ENCODE measurements at regions not wholly inside any gene's neighbourhood (a gene's known extent, or its start where the extent isn't known, plus 50 kb on each side); places are given as distances from the start of the nearest gene placed in this dataset.
"Not testable (repeated sequence)": the region's sequence is repeated elsewhere in the genome, so short reads cannot be mapped to it uniquely, and the experiment has no call there.

DNA sequence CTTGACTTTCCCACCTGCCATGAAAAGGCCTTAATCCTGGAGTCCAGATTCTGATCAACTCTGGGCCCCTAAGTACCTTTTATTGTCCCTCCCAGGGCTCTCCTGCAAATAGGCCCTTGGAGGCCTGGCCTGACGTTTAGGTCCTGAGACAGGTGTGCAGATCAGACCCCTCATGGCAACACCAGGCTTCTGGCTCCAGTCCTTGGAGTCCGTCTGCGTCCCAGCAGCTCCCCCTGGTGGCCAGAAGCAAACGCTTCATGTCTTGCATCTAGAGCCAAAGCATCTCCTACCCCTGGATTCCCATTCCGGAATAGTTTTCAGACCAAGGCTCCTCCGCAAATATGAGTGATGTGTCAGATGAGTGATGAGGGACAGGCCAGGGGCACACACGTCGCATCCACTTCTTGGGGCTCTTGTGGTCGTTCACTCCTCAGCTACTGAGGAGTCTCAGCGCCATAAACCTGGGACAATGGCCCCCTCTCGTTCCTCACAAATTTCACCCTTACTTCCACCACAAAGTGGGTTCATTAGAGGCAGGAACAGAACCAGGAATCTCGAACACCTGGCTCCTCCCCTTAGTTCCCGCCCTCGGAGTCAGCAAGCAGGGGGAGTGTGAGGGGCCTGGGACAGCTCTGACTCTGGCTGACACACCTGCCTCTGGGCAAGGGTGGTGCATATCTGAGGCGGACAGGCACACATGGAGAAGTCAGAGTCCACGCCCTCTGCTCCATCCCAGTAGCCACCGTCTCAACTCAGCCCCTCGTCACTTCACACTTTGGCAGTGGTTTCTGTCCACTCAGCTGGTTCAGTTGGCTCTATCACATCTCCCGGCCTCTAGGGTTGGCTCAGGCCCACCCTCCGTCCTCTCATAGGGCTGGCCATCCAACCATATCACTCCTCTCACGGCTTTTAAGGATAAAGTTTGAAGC lies 77.9 kb upstream of the PWP1 start:
- peak; percentile 77 for DNase-seq

DNA sequence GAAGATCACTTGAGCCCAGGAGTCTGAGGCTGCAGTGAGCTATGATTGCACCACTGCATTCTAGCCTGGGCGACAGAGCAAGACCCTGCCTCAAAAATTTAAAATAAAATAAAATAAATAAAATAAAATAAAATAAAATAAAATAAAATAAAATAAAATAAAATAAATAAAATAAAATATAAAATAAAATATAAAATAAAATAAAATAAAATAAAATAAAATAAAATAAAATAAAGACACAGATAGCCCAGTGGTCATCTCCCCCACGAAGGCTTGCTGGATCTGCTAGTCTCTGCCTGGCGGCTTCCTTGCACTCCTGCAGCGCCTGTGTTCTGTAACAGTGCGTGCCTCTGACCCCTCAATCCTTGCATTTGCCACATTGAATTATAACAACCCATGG lies 76.8 kb upstream of the PWP1 start:
- not testable (repeated sequence) for DNase-seq

DNA sequence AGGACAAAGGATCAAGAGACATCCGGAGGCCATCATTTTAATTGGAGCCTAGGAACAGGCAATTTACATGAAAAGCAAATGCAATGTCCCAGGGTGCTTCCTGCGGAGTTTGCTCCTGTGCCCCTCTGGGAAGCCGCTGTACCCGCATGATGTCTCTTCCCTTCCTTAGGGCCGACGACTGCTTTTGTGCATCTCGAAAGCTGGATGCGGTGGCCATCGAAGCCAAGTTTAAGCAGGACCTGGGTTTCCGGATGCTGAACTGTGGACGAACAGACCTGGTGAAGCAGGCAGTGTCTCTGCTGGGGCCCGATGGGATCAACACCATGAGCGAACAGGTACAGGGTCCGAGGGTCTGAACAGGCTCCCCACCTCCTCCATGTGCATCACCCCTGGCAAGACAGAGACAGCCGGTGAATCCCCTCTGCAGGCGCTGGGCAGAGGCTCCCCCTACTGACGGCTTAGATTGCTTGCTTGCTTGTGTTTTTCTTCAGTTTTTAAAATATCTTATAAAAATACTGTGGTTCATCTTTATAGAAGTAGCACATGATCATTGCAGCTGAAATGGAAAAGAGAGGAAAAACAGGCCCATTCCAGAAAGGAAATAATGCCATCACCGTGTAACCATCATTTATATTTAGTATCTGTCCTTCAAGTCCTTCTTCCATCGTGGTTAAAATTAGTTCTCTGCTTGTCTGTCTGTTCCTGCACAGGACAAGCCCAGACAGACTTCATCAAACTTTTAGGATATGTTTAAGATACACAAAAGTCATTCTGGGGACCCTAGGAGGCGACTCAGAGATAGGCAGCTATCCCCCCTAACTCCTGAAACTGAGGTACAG lies 75.4 kb upstream of the PWP1 start:
- DNase-seq: no peak

DNA sequence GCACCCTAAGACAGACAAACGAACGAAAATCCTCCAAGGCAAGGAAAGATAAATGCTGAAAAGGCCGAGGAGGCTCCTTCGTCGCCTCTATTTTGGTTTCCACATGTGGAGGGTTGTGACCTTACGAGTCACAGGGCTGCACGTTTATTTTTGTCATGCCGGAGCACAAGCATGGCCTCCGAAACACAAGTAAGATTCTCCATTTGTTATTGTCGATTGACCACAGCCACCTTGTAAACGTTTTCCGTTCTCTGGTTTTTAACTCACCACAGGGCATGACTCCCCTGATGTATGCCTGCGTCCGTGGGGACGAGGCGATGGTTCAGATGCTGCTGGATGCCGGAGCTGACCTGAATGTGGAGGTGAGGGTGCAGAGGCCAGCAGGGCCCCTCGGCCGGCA lies 73.1 kb upstream of the PWP1 start:
- no peak for DNase-seq

DNA sequence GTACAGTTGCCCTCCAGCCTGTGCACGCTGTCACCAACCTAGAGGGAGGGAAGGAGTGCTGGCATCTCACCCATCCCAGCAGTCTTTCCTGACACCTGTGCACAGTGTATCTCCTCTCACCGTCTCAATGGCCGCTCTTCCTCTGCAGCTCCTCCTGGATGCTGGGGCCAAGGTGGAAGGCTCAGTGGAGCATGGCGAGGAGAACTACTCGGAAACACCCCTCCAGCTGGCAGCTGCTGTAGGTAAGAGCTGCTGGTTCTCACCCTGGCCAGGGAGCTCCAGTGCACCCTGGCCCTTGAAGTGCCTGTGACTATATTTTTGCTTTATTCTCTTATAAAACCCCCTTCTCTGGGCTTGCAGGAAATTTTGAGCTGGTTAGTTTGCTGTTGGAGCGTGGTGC lies 68.7 kb upstream of the PWP1 start:
- no peak for DNase-seq

GRCh38 chr12:107618106-107618505 lies 67.5 kb upstream of the PWP1 start:
- DNase-seq: no peak

- DNase-seq: no peak
Observed at GRCh38 chr12:107619831-107620230, 65.8 kb upstream of the PWP1 start.

DNA sequence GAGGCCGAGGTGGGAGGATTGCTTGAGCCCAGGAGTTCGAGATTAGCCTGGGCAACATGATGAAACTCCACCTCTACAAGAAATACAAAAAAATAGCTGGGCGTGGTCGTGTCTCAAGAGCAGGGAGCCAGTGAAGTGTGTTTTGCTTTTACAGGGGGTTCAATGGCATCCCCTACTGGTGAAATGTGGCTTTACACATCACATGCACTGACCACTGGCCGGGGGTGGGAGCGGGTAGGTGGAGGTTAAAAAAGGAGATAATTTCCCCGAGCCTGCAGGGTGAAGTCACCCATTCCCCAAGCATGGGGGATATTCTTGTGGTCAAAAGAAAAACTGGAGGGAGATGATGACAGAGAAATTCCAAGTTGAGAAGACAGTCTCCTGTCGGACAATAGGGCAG lies 63.6 kb upstream of the PWP1 start:
- no peak for DNase-seq

- no peak for DNase-seq
Observed at GRCh38 chr12:107624493-107624892, 61.1 kb upstream of the PWP1 start.

GRCh38 chr12:107631715-107632114 lies 53.9 kb upstream of the PWP1 start:
- DNase-seq: no peak

DNA sequence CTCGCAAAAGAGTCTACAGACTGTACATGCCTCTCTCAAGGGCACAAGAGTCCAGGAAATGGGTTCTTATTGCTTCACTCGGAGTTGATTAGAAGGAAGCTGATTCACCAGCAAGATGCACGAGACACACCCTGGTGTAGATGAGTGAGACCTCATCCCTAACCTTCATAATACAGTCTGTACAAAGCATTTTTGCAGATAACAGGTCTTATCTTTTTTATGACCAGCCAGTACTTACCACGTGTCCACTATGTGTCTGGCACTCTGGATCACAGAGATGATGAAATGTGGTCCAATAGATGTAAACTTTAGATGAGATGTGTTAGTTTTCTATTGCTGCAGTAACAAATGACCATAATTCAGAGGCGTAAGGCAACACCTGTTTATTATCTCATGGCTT lies 53.4 kb upstream of the PWP1 start:
- no peak for DNase-seq

- no peak for DNase-seq
Observed at GRCh38 chr12:107634530-107634929, 51.1 kb upstream of the PWP1 start.

DNA sequence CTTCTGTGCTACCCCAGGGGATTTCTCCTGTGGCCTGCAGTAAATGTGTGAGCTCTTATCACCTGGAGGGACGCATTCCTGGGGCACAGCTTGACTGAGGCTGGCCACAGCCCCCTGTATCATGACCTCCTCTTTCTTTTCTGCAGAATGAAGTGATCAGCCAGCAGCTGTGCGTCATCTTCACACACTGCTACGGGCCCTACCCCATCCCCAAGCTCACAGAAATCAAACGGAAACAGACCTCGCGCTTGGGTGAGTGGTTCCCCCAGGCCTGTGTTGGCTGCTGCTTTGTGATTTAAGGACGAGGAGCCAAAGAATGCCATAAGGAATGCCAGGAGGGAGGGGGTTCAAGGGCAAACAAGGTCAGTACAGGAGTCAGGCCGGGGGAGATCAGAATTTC lies 50.5 kb upstream of the PWP1 start:
- DNase-seq: no peak
